Natural killer cell (primary cell): ENCODE measurements at regions not wholly inside any gene's neighbourhood (a gene's known extent, or its start where the extent isn't known, plus 50 kb on each side); places are given as distances from the start of the nearest gene placed in this dataset.

Experiments used
- ATAC-seq, 3 donors: fragments of 150-1000 bp in 2 of 3; fragments of 200-7000 bp in 1 of 3; cut with Tn5 transposase; 1 replicate in 1 of 3; 2 replicates in 2 of 3; pipeline ENCODE4 v1.10.0; 2021; ENCODE audit warnings: mild to moderate bottlenecking in 2 of 3, moderate library complexity in 2 of 3
- DNase-seq, 2 donors: peaks; one replicate each; pipeline versions ENCODE4 v3.0.0 to v3.0.0-alpha.2; 2013 to 2021; ENCODE audit warnings: mixed read lengths in 1 of 2
- H3K27ac ChIP-seq: one replicate; pipeline ENCODE4 v1.5.1; 2013; ENCODE audit warnings: mild to moderate bottlenecking, low read length
- H3K27me3 ChIP-seq: one replicate; pipeline ENCODE4 v1.6.1; 2013; ENCODE audit warnings: low read length; ENCODE audit not compliant: control insufficient read depth, insufficient read depth
- H3K36me3 ChIP-seq: one replicate; pipeline ENCODE4 v1.6.1; 2013; ENCODE audit warnings: low read length; ENCODE audit not compliant: control insufficient read depth, insufficient read depth
- H3K4me1 ChIP-seq: one replicate; pipeline ENCODE4 v1.6.1; 2013; ENCODE audit warnings: low read length; ENCODE audit not compliant: control insufficient read depth, insufficient read depth
- H3K4me3 ChIP-seq: one replicate; pipeline ENCODE4 v1.5.1; 2013; ENCODE audit warnings: low read length
- H3K9me3 ChIP-seq: one replicate; pipeline ENCODE4 v1.6.1; 2013; ENCODE audit warnings: low read length; ENCODE audit not compliant: control insufficient read depth, insufficient read depth
- H3K27ac Mint-ChIP-seq, 2 donors: one replicate each; pipeline ENCODE4 v1.8.0; 2022; ENCODE audit warnings: mild to moderate bottlenecking in 2 of 2, mixed read lengths in 2 of 2, moderate library complexity in 1 of 2
- H3K27me3 Mint-ChIP-seq, 2 donors: one replicate each; pipeline ENCODE4 v1.8.0; 2022; ENCODE audit warnings: low read depth in 2 of 2, mixed read lengths in 2 of 2
- H3K36me3 Mint-ChIP-seq: one replicate; pipeline ENCODE4 v1.8.0; 2022; ENCODE audit warnings: mixed read lengths
- H3K4me1 Mint-ChIP-seq, 2 donors: one replicate each; pipeline ENCODE4 v1.8.0; 2022; ENCODE audit warnings: mixed read lengths in 2 of 2
- H3K4me3 Mint-ChIP-seq: one replicate; pipeline ENCODE4 v1.8.0; 2022; ENCODE audit warnings: mild to moderate bottlenecking, moderate library complexity, mixed read lengths
- H3K9me3 Mint-ChIP-seq, 2 donors: one replicate each; pipeline ENCODE4 v1.8.0; 2022; ENCODE audit warnings: mixed read lengths in 2 of 2
- WGBS: methylation state at CpG from one replicate; pipeline ENCODE4 v1.1.7; 2013; ENCODE audit warnings: missing lambda C conversion rate; ENCODE audit not compliant: insufficient coverage; 5-methylcytosine and 5-hydroxymethylcytosine counted together
- intact Hi-C: fragments of 100-400 bp; cut with micrococcal nuclease; formaldehyde crosslinking; loops from one replicate; pipeline ENCODE4 v1.14.2; 2022
- TF ChIP-seq, protein P1 (sequence below): fragments of 200-600 bp; IDR thresholded peaks from one replicate; pipeline ENCODE4 v1.8.0; 2022; ENCODE audit warnings: antibody characterized with exemption

DNA sequence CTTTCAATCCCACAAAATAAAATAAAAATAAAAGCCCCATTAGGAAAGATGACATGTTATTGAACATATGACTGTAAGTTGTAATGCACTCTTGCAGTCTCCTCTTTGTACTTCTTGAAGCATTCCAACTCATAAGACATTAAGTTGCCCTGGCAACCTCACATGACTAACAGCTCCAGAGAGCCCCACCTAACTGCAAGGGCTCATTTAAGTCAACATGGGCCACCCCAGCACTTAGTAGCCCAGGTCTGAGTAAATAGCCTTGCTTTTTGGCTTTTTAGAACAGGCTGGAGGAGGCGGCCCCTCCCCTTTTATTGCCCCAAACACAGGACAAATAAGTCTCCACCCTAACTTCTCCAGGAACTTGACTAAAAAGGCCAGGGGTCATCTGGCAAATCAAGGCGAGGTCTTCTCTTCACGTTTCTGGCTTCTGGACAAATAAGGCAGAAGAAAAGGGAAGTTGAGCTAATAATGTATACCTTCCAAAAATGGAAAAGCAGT is 135.1 kb downstream of the TMCO5A start:
- H3K27me3 ChIP-seq: no peaks in the 10 kb centered on the region
- TF ChIP-seq, protein P1, sequence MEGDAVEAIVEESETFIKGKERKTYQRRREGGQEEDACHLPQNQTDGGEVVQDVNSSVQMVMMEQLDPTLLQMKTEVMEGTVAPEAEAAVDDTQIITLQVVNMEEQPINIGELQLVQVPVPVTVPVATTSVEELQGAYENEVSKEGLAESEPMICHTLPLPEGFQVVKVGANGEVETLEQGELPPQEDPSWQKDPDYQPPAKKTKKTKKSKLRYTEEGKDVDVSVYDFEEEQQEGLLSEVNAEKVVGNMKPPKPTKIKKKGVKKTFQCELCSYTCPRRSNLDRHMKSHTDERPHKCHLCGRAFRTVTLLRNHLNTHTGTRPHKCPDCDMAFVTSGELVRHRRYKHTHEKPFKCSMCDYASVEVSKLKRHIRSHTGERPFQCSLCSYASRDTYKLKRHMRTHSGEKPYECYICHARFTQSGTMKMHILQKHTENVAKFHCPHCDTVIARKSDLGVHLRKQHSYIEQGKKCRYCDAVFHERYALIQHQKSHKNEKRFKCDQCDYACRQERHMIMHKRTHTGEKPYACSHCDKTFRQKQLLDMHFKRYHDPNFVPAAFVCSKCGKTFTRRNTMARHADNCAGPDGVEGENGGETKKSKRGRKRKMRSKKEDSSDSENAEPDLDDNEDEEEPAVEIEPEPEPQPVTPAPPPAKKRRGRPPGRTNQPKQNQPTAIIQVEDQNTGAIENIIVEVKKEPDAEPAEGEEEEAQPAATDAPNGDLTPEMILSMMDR: no peak
- H3K4me3 ChIP-seq: no peak overlapping the region
- WGBS: 55% methylated on average over 3 of the region's 3 CpGs
- peaks cover 15 to 48% of the 10 kb centered on the region in 2 donors for H3K27me3 Mint-ChIP-seq
- no peaks in the 10 kb centered on the region for H3K36me3 Mint-ChIP-seq
- no peaks in the 10 kb centered on the region for H3K9me3 ChIP-seq
- DNase-seq: peak in 1 of 2 donors; percentile 10
- H3K4me3 Mint-ChIP-seq: peak overlapping the region; percentile 56
- no peaks in the 10 kb centered on the region for H3K36me3 ChIP-seq
- H3K9me3 Mint-ChIP-seq: no peaks in the 10 kb centered on the region
- intact Hi-C loops: no loop called here
- H3K27ac ChIP-seq: no peak overlapping the region
- H3K4me1 ChIP-seq: peaks cover 27% of the 10 kb centered on the region
- peak overlapping the region; percentile 21 to 82 for H3K27ac Mint-ChIP-seq
- H3K4me1 Mint-ChIP-seq: peaks cover 29 to 31% of the 10 kb centered on the region in 2 donors
- ATAC-seq: peak in 1 of 3 donors; percentile 39

DNA sequence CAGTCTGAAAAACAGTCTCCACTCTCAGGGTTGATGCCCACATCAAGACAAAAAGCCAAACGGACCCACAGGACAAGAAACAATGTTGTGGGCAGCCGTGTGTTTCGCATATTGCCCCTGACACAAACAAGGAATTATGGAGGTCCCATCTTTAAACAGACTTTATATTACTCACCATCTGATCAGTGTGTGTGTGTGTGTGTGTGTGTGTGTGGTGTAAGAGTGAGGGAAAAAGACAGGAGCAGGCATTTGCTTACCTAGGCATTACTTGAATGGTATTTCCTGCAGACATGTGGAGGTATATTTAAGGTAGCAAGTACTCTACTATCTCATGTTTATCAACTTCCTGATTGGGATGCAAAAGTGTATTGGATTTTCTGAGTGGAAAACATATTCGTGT is 136.3 kb downstream of the TMCO5A start:
- WGBS: 83% methylated on average over 4 of the region's 4 CpGs
- Histone ChIP-seq H3K27me3 (no peaks in the 10 kb centered on the region), H3K4me1 (peaks cover 27% of the 10 kb centered on the region), H3K27ac (no peak overlapping the region), H3K36me3 (no peaks in the 10 kb centered on the region), H3K9me3 (no peaks in the 10 kb centered on the region), H3K4me3 (no peak overlapping the region)
- Mint-ChIP-seq H3K4me1 (peaks cover 29 to 31% of the 10 kb centered on the region in 2 donors), H3K9me3 (no peaks in the 10 kb centered on the region), H3K36me3 (no peaks in the 10 kb centered on the region), H3K27me3 (peaks cover 17 to 54% of the 10 kb centered on the region in 2 donors), H3K27ac (no peak overlapping the region), H3K4me3 (peak overlapping the region; percentile 6)
- ATAC-seq: no peak
- no peak for DNase-seq
- intact Hi-C loops: no loop called here
- TF ChIP-seq, protein P1: no peak

DNA sequence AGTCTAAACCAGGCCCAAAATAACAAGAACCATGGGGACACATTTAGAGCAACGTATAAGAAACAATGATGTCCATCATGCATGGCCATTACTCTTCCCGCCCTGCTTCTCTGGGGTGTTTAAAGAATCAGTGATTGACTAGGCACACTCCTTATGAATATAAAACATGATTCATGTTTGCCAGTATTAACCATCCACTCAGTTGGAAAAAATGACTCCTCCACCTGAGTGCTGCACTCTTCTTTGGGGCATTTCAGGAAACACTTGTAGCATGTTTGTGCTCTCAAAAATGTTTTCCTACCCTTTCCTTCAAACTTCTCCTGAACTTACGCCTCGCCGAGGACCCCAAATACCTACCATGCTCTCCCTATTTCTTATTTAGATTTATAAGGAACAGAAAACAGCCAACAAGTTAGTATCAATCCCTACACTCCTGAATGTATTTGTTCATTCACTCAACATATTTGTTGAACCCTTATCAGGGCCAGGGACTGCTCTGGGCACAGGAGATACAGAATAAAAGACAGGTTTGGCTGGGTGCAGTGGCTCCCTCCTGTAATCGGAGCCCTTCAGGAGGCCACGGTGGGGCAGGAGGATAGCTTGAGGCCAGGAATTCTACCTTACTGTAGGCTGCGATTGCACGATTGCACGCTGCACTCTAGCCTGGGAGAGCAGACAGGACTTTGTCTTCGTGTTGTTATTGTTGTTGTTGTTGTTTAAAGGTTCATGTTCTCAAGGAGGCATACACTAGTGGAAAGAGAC is 137.0 kb downstream of the TMCO5A start:
- ATAC-seq (no peak), DNase-seq (no peak)
- WGBS: 93% methylated on average over 11 of the region's 11 CpGs
- Mint-ChIP-seq H3K4me1 (peaks cover 29 to 31% of the 10 kb centered on the region in 2 donors), H3K36me3 (no peaks in the 10 kb centered on the region), H3K27ac (peak overlapping the region in 1 of 2 donors; percentile 48), H3K27me3 (peaks cover 15 to 55% of the 10 kb centered on the region in 2 donors), H3K9me3 (no peaks in the 10 kb centered on the region), H3K4me3 (peak overlapping the region; percentile 84)
- H3K4me3 ChIP-seq: no peak overlapping the region
- H3K9me3 ChIP-seq: no peaks in the 10 kb centered on the region
- no peaks in the 10 kb centered on the region for H3K36me3 ChIP-seq
- peaks cover 27% of the 10 kb centered on the region for H3K4me1 ChIP-seq
- intact Hi-C loops: no loop called here
- TF ChIP-seq, protein P1: no peak
- H3K27ac ChIP-seq: no peak overlapping the region
- no peaks in the 10 kb centered on the region for H3K27me3 ChIP-seq
